ENCODE measurements at regions not wholly inside any gene's neighbourhood (a gene's known extent, or its start where the extent isn't known, plus 50 kb on each side); places are given as distances from the start of the nearest gene placed in this dataset.

GRCh38 chr11:122307476-122308035 is 191.5 kb upstream of the BLID start:
- TF ChIP-seq CTCF (conservative IDR thresholded peaks at IDR 0.05; ENCODE audit: low read length) (no peak), EZH2phosphoT487 (IDR thresholded peaks at IDR 0.05; ENCODE audit: borderline replicate concordance) (no peak)

All from Loucy (cell line).